ENCODE measurements at regions not wholly inside any gene's neighbourhood (a gene's known extent, or its start where the extent isn't known, plus 50 kb on each side); places are given as distances from the start of the nearest gene placed in this dataset.

DNA sequence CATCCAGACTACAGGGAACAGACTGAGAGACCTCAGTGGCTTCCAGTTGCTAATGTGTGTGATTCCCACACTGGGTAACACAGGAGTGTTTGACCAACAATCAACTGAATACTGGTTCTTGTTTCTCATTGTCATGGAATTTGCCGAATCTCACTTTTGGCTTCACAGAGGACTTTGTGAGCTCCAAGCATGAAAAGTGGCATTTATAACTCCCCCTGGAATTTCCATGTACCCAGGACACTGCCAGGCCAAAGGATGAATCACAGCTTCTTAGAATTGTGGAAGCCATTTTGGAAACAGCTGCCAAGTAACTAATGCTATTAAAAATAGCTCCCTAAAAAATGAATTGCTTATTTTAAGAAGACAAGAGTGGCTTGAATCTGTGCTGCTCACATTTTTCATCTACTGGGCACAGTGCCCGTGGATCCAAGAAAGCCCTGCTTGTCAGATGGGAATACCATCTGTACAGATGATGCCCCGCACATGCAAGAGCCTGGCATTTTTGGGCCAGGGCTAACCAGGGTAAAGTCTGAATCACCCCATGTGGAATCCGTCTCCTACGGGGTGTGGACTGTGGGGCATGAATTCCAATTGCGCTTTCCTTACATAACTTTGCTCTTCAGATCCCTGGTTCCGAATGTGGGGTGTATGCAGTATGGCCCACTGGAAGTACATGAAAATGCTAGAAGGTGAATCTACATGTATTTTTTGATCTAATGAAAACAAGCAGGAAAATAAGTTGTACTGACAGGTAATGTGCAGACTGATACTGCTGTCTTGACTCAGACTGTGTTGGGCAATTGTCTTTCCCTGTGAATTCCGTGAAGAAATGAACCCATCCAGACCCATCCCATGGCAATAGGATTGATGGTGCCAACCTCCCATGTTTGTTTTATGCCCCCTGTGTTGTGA lies 487.3 kb downstream of the SIPA1L2 start:
- TF ChIP-seq GATA2 (IDR thresholded peaks at IDR 0.05; ENCODE audit: low read depth, low read length) = no peak
- no peak for TF ChIP-seq GATA3 (IDR thresholded peaks at IDR 0.05; ENCODE audit: low read depth, low read length)

Measured in SH-SY5Y (cell line).